ENCODE measurements at regions not wholly inside any gene's neighbourhood (a gene's known extent, or its start where the extent isn't known, plus 50 kb on each side); places are given as distances from the start of the nearest gene placed in this dataset.
"Not testable (repeated sequence)": the region's sequence is repeated elsewhere in the genome, so short reads cannot be mapped to it uniquely, and the experiment has no call there.

DNA sequence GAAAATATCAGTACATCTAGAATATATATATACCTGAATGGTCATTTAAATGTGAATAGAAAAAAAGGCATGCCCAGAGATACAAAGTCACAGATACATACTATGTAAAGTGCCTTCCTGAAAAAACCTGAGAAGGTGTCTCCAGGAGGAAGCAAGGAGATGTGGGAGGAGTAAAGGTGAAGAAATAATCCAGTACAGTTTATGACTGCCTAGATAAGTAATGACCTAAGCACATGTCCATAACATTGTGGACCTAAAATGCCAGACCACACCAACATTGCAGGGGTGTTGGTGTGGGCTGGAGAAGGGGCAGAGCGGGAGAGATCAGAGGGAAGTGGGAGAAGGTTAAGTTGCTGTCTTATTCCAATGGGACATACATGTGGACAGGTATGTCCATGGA is 226.9 kb downstream of the ZNF621 start:
- no peak for DNase-seq (ENCODE audit: low read depth in 3 of 3, low spot score in 1 of 3)

DNA sequence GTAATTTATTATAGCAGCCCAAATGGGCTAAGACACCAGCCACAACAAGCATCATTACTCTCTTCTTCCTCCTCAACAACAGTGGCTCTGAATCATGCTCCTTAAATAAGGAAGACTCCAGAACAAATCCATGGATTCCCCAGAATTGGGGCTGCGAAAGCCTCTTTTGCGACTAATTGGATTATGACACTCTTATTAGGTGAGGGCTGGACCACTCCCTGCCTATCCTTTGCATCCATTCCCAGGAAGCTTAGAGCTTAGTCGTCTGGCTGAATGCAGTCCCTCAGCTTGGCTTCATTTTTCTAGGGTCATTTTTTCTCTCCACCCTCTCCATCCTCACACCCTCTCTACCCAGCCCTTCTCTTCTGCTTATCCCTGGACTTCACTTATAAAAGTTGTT is 227.7 kb downstream of the ZNF621 start:
- DNase-seq (ENCODE audit: low read depth in 3 of 3, low spot score in 1 of 3): no peak

DNA sequence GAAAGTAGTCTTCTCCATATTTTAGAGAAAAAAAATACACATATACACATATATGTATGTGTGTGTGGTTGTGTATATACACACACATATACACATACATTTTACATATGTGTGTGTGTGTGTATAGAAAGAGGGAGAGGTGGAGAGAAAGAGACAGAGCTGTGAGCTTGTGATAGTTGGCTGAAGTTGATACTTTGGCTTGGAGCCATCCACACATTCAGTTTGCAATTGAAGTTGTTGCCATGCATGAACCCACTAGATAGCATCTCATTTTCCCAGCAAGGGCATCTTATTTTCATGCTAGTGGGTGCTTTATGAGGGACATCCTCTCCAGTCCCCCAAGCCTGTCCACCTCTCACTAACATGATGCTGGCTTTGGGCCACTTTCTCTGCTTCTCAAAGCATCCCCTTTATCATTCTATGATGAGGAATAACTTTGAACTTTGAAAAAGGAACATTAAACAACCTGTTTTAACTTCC is 228.6 kb downstream of the ZNF621 start:
- no peak for DNase-seq (ENCODE audit: low read depth in 3 of 3, low spot score in 1 of 3)

DNA sequence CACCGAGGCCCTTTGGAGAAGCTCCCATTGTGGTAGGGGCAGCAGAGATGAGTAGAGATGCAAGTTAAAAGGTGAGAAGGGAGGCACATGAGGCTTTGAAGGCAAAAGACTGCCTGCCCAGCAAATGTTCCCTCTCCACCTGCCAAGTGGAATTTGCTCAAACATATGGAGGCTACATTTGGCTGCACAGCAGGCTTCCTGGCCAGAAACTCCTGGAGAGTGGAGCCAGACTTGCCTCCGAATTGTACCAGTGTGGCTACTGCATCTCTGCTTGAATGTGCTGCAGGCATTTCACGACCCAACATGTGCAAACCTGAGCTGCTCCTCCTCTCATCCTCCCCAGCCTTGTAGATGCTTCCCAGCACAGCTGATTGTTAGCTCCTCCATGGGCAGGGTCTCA is 229.2 kb downstream of the ZNF621 start:
- DNase-seq (ENCODE audit: low read depth in 3 of 3, low spot score in 1 of 3): no peak

DNA sequence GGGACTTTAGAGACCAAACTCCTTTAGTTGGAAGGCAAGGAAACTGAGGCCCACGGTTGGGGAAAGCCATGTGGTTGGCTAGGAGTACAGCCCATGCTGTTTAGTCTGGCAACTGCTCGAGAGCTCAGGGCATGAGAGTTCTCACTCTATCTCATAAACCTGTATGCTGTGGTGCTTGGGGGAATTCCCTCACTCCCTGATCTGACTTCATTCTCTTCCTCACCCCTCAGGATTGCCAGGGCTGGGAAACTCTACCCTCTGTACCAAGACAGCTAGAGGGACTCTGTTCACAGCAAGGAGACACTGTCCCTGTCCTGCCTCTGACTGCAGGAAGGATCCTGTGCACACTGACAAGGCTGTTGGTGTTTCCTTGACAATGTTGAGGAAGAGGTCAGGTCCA is 230.2 kb downstream of the ZNF621 start:
- no peak for DNase-seq (ENCODE audit: low read depth in 3 of 3, low spot score in 1 of 3)

DNA sequence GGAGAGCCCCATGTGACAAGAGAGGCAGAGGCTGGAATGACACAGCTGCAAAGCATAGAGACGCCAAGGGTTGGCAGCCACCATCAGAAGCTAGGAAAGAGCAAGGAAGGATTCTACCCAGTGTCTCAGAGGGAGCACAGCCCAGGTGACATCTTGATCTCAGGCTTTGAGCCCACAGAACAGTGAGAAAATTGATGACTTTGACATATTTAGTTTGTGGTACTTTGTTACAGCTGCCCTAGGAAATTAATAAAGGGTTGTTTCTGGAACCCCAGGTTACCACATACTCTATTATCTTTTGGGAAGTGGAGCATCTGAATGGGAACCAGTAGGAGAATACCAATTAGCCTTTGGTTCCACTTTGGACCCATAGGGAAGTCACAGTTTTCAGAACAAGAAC is 231.7 kb downstream of the ZNF621 start:
- DNase-seq (ENCODE audit: low read depth in 3 of 3, low spot score in 1 of 3): no peak

DNA sequence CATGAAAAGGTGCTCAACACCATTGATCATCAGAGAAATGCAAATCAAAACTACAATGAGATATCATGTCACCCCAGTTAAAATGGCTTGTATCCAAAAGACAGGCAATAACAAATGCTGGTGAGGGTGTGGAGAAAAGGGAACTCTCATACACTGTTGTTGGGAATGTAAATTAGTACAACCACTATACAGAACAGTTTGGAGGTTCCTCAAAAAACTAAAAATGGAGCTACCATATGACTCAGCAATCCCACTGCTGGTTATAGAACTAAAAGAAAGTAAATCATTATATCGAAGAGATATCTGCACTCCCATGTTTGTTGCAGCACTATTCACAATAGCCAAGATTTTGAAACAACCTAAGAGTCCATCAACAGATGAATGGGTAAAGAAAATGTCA is 238.0 kb downstream of the ZNF621 start:
- not testable (repeated sequence) for DNase-seq (ENCODE audit: low read depth in 3 of 3, low spot score in 1 of 3)

DNA sequence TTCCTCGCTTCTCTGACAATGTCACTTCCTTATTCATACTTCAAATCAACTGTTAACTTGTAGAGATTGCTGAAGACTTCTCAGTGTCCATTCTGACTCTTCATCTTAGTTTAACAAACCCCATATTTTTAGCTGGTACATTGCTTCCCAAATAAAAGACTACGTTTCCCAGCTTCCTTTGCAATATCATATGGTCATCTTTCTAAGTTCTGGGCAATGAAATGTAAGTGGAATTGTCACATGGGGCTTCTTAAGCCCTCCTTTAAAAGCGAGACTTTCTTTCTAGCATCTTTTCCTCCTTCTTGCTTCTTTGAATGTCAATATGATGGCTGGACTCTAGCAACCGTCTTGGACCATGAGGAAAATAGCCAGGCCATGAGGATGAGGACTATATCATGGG is 239.0 kb downstream of the ZNF621 start:
- no peak for DNase-seq (ENCODE audit: low read depth in 3 of 3, low spot score in 1 of 3)

DNA sequence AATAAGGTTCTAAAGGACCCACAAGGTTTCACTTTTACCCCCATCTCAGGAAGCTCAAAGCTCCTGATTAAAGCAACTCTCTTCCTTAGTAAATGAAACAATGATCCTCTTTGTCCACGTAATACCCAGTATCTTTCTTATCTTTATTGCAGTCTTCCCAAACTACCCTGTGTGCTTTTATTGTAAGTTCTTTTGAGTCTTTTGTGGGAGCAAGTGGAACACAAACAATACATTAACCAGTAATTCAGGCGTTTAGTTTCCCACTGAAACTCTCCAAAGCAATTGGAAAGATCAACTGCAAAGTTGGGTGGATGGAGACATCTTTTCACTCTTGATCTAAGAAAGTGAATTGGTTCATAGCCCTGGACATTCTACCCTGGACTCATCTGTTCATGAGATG is 240.0 kb downstream of the ZNF621 start:
- DNase-seq (ENCODE audit: low read depth in 3 of 3, low spot score in 1 of 3): no peak

DNA sequence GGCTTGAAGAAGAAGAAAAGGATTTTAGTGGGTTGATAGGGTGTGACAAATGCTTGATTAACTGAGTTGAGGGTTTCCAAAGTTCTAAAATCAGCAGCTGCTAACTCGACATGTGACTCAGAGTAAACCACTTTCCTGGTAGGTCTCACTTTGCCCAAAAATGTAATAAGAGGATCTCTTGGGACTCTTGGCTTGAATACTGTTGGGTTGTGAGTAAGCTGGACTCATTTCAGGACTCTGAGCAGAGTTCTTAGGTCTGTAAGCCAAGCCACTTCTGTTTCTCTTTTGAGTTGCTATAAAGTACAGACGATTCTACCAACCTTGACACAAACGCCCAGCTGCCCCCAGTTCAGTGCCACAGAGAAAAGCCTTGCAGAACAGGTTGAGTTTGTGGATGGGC is 241.1 kb downstream of the ZNF621 start:
- DNase-seq (ENCODE audit: low read depth in 3 of 3, low spot score in 1 of 3): no peak

DNA sequence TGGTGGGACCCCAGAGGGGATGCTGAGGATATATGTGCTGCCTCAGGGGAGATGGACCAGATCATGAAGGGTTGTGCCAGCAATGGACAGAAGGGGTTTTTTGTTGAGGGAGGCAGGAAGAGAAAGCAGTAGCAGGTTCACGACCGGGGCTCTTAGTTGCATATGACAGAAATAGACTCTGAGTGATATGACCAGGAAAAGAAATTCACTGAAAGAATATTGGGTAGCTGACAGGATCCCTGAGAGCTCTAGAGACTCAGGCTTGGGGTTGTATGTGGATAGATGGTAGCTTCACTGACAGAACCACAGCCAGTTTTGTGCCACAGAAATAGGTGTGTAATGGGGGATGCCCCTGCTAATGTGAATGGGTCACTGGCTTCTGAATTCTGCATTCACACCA is 241.6 kb downstream of the ZNF621 start:
- DNase-seq (ENCODE audit: low read depth in 3 of 3, low spot score in 1 of 3): no peak

DNA sequence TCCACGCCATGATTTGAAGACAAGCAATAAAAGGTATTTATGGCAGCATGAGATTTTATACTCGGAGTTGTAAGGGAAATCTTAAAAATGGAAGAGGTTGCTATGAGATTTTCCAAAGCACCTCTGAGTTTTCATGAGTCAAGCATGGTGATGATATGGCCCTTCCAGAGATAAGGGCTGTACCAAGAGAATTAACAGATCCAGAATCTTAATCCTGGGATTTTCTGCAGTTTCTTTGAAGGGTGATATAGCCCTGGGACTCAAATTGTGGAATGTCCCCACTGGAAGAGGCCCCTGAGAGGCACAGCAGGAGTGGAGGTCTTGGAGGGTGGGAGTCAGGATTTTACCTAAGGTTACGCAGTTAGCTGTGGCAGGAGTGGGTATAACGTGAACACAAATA is 243.3 kb downstream of the ZNF621 start:
- DNase-seq (ENCODE audit: low read depth in 3 of 3, low spot score in 1 of 3): no peak

DNA sequence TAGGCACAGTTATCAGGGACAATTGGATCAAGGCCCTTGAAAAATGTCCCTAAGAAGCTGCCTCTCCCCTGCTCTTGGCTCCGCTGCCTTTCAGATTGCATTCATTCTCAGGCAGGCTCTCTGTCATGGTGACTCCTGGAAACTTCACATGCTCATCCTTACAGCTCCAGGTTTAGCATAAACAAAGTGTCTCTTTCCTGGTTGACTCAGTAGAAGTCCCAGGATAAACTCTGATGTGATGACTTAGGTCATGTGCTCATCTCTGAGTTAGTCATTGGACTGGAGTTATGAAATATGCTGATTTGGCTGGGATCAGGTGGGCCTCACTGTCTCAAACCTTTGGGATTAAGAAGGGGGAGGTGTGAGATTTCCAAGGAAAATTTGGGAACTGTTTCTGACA is 243.8 kb downstream of the ZNF621 start:
- DNase-seq (ENCODE audit: low read depth in 3 of 3, low spot score in 1 of 3): no peak

DNA sequence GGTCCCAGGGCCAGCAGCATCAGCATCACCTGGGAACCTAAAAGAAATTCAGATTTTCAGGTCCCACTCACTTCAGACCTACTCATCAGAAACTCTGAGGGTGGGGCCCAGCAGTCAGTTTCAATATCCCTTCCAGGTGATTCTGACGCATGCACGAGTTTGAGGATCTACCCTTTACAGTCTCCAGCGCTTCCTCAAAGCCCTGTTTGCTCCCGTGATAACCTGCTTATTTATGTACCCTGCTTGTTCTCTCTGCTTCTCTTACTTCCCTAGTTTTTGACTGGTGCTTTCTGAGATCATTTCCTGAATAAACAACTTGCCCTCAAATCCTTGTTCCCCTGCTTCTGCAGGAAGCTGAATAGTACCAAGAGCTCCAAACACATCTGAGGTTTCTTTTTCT is 245.3 kb downstream of the ZNF621 start:
- DNase-seq (ENCODE audit: low read depth in 3 of 3, low spot score in 1 of 3): no peak

DNA sequence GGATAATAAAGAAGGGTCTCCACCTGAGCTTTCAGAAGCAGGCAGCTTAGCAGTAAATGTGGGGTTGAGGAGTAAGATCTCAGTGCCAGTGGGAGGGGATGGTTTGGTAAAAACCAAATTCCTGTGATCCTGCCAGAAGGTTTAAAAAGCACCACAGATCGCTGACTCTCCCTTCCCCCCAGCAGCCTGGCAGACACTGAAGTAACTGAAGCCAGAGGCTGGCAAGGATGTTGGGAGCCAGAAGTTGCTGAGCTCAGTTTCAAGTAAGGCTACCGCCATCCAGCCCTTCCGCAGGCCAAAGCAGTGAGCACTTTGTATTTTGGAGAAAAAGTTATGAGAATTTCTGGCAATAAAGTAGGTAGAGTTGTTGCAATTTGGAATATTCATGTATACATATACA is 246.4 kb downstream of the ZNF621 start:
- DNase-seq (ENCODE audit: low read depth in 3 of 3, low spot score in 1 of 3): no peak

DNA sequence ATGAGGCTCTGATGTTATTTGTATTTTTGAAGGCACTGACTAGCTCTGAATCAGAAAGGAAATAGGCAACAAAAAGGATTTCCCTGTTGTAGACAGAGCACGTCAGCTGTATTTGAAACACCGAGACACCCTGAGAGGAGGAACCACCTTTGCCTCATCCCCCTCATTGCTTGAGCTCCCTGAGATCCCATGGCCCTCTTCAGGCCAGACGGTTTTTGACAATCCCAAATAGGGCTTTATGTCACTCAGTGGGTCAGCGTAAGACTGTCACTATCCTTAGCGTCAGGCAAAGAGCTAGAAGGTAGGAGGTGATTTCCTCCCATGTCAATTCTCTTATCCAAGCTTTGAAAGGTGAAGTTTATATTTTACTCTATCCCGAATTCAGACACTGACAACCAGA is 254.3 kb downstream of the ZNF621 start:
- no peak for DNase-seq (ENCODE audit: low read depth in 3 of 3, low spot score in 1 of 3)

DNA sequence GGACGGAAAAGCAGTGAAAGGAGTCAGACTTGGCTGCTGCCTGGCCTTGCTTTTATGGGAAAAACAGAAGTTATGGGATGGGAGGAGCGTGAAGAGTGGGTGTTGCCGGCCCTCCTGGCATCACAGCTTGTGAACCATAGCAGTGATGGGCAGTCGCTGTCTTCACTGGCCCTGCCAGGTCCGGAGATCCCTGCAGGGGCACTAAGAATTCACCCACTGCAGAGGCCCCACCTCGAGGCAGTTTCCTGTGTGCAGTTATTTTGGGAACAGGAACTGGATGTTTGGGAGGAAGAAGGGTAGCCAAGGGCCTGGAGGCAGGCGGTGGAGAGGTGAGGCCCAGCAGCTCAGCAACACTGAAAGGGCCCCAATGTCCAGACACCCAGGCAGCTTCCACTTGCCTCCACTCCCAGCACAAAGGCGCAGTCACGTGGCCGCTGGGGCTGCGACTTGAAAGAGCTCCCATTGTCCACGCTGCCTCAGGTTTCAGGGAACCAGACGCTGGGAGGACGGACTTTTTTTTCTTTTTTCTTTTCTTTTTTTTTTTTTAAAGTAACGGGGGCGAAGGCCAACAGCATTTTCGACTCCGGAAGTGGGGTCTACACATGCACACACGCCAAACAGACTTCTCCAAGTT is 255.6 kb downstream of the ZNF621 start:
- DNase-seq (ENCODE audit: low read depth in 3 of 3, low spot score in 1 of 3): no peak

DNA sequence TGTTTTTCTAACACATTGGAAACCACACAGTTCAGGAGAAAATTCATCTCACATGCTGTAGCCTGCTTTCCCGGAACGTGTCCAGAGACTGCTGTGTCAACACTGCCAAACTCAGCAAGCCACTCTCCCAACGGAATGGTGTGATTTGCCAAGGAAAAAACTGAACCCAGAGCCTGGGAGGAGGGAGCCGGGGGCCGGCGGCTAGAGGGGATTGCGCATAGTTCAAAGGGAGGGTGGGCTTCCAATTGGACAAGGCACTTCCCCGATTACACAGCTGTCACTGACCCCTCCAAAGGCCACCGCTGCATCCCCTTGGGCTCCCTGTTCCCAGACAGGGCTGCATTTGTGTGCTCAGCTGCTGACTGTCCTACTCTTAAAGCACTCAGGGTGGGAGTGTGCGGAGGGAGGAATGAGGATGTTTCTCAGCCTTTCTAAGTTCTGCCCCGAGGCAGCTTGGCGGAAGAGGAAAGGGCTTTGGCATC is 256.2 kb downstream of the ZNF621 start:
- DNase-seq (ENCODE audit: low read depth in 3 of 3, low spot score in 1 of 3): no peak

DNA sequence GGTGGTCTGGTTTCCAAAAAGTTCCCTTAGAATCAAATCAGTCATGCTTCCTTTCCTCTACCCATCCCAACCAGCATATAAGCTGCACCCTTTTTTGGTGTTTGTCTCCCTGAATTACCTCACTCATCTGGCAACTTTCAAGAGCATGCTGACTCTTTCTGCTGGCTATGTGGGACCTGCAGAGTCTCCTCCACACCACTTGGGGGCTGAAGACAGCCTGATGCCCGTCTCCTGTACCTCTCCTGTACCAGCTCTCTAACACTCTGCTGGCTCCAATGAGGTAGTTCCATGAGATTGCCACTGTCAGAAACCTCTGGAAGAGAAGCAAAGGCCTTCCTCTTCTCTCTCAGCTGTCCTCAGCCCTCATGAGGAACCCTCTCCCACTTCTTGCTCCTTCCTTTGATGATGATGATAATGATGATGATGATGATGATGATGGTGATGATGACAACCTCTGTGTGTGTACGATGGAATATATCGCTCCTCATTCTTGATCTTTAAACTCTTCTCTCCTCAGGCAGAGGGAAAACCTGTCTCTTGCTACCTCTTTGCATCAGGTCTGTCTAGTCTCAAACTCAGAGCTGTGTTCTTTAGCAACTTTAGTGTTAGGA is 257.5 kb downstream of the ZNF621 start:
- DNase-seq (ENCODE audit: low read depth in 3 of 3, low spot score in 1 of 3): no peak

DNA sequence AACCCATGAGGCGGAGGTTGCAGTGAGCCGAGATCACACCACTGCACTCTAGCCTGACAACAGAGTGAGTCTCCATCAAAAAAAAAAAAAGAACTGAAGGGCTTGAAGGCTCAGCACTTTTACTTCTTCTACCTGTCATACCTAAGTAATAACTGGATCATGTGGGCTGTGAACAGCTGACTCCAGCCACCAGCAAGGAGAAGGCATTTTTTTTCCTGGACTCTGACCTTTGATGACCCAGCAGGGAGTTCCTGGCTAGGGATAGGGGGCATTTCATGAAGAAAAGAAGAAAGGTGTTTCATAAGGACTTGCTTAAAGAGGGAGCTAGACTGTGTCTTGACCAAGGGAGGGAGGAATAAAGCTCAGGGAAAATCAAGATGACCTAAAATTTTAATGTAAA is 266.0 kb downstream of the ZNF621 start:
- DNase-seq (ENCODE audit: low read depth in 3 of 3, low spot score in 1 of 3): no peak

DNA sequence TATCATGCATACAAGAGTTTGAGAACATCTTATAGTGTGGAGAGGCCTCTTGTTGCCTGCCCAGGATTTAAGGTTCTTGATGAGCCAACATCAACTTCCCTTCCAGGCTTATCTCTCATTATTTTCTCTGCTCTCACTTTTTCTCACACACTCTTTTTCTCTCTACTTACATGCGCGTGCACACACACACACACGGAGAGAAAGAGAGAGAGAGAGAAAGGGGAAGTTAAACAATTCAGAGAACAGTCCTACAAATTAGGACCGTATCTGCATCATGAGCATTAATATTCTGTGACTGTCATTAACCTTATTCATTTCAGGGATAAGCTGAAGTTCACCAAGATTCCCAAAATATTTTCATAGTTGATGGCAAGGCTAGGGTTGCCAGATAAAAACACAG is 269.0 kb downstream of the ZNF621 start:
- DNase-seq (ENCODE audit: low read depth in 3 of 3, low spot score in 1 of 3): no peak

DNA sequence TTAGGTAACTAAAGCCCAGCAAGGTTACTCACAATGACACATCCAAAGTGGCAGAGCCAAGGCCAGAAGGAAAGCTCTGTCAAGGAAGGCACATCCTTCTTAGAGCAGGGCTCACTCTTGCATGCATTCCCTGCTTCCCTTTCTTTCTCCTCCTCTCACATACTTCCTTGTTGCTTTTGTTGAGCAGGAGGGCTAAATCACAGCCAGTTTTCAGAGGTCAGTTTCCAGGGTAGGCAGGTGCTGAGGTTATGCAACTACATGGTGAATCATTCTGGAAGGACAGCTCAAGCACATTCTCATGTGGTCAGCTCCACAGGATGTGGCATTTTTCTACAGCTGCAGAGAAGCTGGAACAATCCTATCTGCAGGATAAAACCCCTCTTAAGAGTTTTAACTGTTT is 275.6 kb downstream of the ZNF621 start:
- no peak for DNase-seq (ENCODE audit: low read depth in 3 of 3, low spot score in 1 of 3)

DNA sequence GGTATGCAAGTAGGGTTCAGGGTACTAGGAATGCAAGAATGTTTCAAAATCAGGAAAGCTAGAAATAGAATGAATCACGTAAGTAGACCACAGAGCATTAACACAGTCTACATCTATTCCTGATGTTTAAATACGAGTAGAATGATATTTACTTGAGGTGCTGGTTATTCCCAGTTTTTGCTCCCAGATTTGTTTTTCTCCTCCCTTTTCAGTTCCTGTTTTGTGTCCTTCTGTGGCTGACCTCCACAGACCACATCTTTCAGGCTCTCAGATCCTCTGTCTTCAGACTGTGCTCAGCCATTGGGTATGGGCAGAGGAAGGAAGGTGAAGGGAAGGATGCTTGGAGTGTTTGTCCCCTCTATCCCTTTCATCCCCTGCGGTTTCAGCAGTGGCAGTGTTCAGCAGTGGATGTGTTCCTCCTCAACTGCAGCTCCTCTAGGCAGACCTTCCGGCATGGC is 276.6 kb downstream of the ZNF621 start:
- no peak for DNase-seq (ENCODE audit: low read depth in 3 of 3, low spot score in 1 of 3)
